WTC11 (cell line): ENCODE measurements at regions not wholly inside any gene's neighbourhood (a gene's known extent, or its start where the extent isn't known, plus 50 kb on each side); places are given as distances from the start of the nearest gene placed in this dataset.

Source experiments
- ATAC-seq: fragments of 200-7000 bp; cut with Tn5 transposase; 2 replicates; pipeline ENCODE4 v1.10.0; 2021; ENCODE audit warnings: mild to moderate bottlenecking, moderate library complexity
- CTCF ChIA-PET: fragments of 300-600 bp; sonication (Branson Sonifier 250); formaldehyde crosslinking; loops from one replicate; lab custom pipeline; 2021; ENCODE audit warnings: antibody characterized with exemption; lab: Charles Lee
- POLR2A ChIA-PET: fragments of 350-600 bp; sonication (Branson Sonifier 250); formaldehyde crosslinking; loops from one replicate; lab custom pipeline; 2021; ENCODE audit warnings: antibody characterized with exemption; lab: Charles Lee
- DNase-seq: peaks from one replicate; pipeline ENCODE4 v3.0.0; 2021; ENCODE audit warnings: low spot score
- H3K27ac Mint-ChIP-seq: 2 replicates; pipeline ENCODE4 v1.8.0; 2021; ENCODE audit warnings: mixed read lengths
- H3K27me3 Mint-ChIP-seq: 2 replicates; pipeline ENCODE4 v1.8.0; 2021; ENCODE audit warnings: low read depth, mild to moderate bottlenecking, moderate library complexity, mixed read lengths
- H3K36me3 Mint-ChIP-seq: 2 replicates; pipeline ENCODE4 v1.8.0; 2021; ENCODE audit warnings: mixed read lengths
- H3K4me1 Mint-ChIP-seq: 2 replicates; pipeline ENCODE4 v1.8.0; 2022; ENCODE audit warnings: mixed read lengths
- H3K4me3 Mint-ChIP-seq: 2 replicates; pipeline ENCODE4 v1.8.0; 2021; ENCODE audit warnings: mild to moderate bottlenecking, moderate library complexity, mixed read lengths
- H3K9me3 Mint-ChIP-seq: 2 replicates; pipeline ENCODE4 v1.8.0; 2021; ENCODE audit warnings: mixed read lengths
- CREB1 ChIP-seq: sonication (generic); formaldehyde crosslinking; IDR thresholded peaks from 2 replicates; pipeline ENCODE4 v1.8.0; 2023; ENCODE audit warnings: mild to moderate bottlenecking, missing genetic modification reagents
- EMX1 ChIP-seq: fragments of 250-450 bp; sonication (Bioruptor Pico); IDR thresholded peaks from 2 replicates; pipeline ENCODE4 v1.8.0; 2021; ENCODE audit warnings: mild to moderate bottlenecking
- JUN ChIP-seq: sonication (generic); formaldehyde crosslinking; IDR thresholded peaks from 2 replicates; pipeline ENCODE4 v1.8.0; 2023; ENCODE audit warnings: mild to moderate bottlenecking, missing genetic modification reagents
- NFATC4 ChIP-seq: fragments of 250-450 bp; sonication (Bioruptor Pico); IDR thresholded peaks from 2 replicates; pipeline ENCODE4 v1.9.0; 2021; ENCODE audit warnings: mild to moderate bottlenecking
- RORB ChIP-seq: fragments of 250-450 bp; sonication (Bioruptor Pico); IDR thresholded peaks from 2 replicates; pipeline ENCODE4 v1.9.0; 2021; ENCODE audit warnings: mild to moderate bottlenecking
- SMAD3 ChIP-seq: sonication (generic); formaldehyde crosslinking; IDR thresholded peaks from 2 replicates; pipeline ENCODE4 v1.8.0; 2022; ENCODE audit warnings: missing genetic modification reagents, mild to moderate bottlenecking, borderline replicate concordance
- ZBTB21 ChIP-seq: sonication (generic); formaldehyde crosslinking; IDR thresholded peaks from 2 replicates; pipeline ENCODE4 v1.8.1; 2023; ENCODE audit warnings: mild to moderate bottlenecking, missing genetic modification reagents, borderline replicate concordance
- ZNF121 ChIP-seq: sonication (generic); formaldehyde crosslinking; IDR thresholded peaks from 2 replicates; pipeline ENCODE4 v1.8.0; 2023; ENCODE audit warnings: missing genetic modification reagents
- ZNF396 ChIP-seq: fragments of 250-450 bp; sonication (Bioruptor Pico); IDR thresholded peaks from 2 replicates; pipeline ENCODE4 v1.8.0; 2021; ENCODE audit warnings: mild to moderate bottlenecking, moderate library complexity, borderline replicate concordance
- TF ChIP-seq, protein P1 (sequence below): sonication (generic); formaldehyde crosslinking; IDR thresholded peaks from 2 replicates; pipeline ENCODE4 v1.8.1; 2022; ENCODE audit warnings: mild to moderate bottlenecking, missing genetic modification reagents, moderate library complexity, borderline replicate concordance
- TF ChIP-seq, protein P2 (sequence below): fragments of 250-450 bp; sonication (Bioruptor Pico); IDR thresholded peaks from 2 replicates; pipeline ENCODE4 v1.9.0; 2021; ENCODE audit warnings: mild to moderate bottlenecking
- TF ChIP-seq, protein P3 (sequence below): sonication (generic); formaldehyde crosslinking; IDR thresholded peaks from 2 replicates; pipeline ENCODE4 v1.8.0; 2022; ENCODE audit warnings: mild to moderate bottlenecking, missing genetic modification reagents
- TF ChIP-seq, protein P4 (sequence below): sonication (generic); formaldehyde crosslinking; IDR thresholded peaks from 2 replicates; pipeline ENCODE4 v1.8.1; 2022; ENCODE audit warnings: low read depth, mild to moderate bottlenecking, moderate library complexity, missing genetic modification reagents, borderline replicate concordance
- TF ChIP-seq, protein P5 (sequence below): sonication (generic); formaldehyde crosslinking; IDR thresholded peaks from 2 replicates; pipeline ENCODE4 v1.8.1; 2023; ENCODE audit warnings: mild to moderate bottlenecking, missing genetic modification reagents
- TF ChIP-seq, protein P6 (sequence below): fragments of 250-450 bp; sonication (Bioruptor Pico); IDR thresholded peaks from 2 replicates; pipeline ENCODE4 v1.9.0; 2021; ENCODE audit warnings: mild to moderate bottlenecking
- TF ChIP-seq, protein P7 (sequence below): fragments of 200-600 bp; IDR thresholded peaks from 2 replicates; pipeline ENCODE4 v1.8.0; 2022; ENCODE audit warnings: antibody characterized with exemption

DNA sequence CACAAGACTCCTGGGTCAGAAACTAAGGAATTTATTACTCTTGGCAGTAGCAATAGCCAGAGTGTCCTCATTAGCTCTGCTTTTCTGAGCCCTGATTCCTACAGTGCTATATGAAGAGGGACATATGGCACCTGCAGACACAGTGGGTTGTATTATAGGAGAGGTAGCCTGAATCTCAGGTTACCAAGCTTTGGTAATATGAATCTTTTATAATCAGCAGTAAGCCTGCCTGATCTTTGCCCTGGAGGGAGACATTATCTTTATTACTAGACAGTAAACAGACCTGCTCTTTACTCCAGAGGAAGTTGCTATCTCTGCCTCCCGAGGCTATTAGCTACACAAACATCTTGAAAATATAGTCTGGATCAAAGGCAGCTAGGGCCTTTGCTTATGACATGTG lies 62.5 kb upstream of the HOPX start (continued):
- TF ChIP-seq, protein P1, sequence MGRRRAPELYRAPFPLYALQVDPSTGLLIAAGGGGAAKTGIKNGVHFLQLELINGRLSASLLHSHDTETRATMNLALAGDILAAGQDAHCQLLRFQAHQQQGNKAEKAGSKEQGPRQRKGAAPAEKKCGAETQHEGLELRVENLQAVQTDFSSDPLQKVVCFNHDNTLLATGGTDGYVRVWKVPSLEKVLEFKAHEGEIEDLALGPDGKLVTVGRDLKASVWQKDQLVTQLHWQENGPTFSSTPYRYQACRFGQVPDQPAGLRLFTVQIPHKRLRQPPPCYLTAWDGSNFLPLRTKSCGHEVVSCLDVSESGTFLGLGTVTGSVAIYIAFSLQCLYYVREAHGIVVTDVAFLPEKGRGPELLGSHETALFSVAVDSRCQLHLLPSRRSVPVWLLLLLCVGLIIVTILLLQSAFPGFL = no peak
- TF ChIP-seq, protein P2, sequence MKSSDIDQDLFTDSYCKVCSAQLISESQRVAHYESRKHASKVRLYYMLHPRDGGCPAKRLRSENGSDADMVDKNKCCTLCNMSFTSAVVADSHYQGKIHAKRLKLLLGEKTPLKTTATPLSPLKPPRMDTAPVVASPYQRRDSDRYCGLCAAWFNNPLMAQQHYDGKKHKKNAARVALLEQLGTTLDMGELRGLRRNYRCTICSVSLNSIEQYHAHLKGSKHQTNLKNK (CRISPR knock-in tag) = no peak
- TF ChIP-seq, protein P3, sequence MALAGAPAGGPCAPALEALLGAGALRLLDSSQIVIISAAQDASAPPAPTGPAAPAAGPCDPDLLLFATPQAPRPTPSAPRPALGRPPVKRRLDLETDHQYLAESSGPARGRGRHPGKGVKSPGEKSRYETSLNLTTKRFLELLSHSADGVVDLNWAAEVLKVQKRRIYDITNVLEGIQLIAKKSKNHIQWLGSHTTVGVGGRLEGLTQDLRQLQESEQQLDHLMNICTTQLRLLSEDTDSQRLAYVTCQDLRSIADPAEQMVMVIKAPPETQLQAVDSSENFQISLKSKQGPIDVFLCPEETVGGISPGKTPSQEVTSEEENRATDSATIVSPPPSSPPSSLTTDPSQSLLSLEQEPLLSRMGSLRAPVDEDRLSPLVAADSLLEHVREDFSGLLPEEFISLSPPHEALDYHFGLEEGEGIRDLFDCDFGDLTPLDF (CRISPR knock-in tag) = no peak
- TF ChIP-seq, protein P4, sequence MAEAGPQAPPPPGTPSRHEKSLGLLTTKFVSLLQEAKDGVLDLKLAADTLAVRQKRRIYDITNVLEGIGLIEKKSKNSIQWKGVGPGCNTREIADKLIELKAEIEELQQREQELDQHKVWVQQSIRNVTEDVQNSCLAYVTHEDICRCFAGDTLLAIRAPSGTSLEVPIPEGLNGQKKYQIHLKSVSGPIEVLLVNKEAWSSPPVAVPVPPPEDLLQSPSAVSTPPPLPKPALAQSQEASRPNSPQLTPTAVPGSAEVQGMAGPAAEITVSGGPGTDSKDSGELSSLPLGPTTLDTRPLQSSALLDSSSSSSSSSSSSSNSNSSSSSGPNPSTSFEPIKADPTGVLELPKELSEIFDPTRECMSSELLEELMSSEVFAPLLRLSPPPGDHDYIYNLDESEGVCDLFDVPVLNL = no peak
- TF ChIP-seq, protein P5, sequence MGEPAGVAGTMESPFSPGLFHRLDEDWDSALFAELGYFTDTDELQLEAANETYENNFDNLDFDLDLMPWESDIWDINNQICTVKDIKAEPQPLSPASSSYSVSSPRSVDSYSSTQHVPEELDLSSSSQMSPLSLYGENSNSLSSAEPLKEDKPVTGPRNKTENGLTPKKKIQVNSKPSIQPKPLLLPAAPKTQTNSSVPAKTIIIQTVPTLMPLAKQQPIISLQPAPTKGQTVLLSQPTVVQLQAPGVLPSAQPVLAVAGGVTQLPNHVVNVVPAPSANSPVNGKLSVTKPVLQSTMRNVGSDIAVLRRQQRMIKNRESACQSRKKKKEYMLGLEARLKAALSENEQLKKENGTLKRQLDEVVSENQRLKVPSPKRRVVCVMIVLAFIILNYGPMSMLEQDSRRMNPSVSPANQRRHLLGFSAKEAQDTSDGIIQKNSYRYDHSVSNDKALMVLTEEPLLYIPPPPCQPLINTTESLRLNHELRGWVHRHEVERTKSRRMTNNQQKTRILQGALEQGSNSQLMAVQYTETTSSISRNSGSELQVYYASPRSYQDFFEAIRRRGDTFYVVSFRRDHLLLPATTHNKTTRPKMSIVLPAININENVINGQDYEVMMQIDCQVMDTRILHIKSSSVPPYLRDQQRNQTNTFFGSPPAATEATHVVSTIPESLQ = no peak
- TF ChIP-seq EMX1 (CRISPR knock-in tag) (no peak), JUN (CRISPR knock-in tag) (no peak)
- TF ChIP-seq, all 79 proteins: peak for 0

DNA sequence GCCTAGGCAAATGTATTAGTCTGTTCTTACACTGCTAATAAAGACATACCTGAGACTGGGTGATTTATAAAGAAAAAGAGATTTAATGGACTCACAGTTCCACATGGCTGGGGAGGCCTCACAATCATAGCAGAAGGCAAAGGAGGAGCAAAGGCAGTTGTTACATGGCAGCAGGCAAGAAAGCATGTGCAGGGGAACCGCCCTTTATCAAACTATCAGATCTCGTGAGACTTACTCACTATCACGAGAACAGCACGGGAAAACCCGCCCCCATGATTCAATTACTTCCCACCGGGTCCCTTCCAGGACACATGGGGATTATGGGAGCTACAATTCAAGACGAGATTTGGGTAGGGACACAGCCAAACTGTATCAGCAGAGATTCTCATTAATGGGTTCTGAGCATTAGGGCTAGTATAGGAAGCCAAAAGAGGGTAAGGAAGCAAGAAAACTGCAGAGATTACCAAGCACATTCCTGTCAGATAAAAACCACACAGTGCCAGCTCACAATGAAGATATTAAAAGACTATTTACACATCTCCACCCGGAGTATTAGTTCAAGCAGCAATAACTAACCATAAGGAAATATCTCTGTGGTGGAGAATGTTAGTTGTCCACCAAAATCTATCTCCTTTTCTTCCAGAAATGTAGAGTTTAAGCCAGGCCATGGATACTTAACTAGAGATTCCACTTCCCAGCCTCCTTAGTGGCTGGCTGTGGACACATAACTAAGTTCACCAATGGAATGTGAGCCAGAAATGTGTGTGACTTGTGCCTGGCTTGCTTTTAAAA lies 61.2 kb upstream of the HOPX start:
- DNase-seq (no peak), ATAC-seq (no peak)
- Mint-ChIP-seq H3K36me3 (no peaks in the 10 kb centered on the region), H3K4me1 (no peaks in the 10 kb centered on the region), H3K27me3 (no peaks in the 10 kb centered on the region), H3K27ac (no peak overlapping the region), H3K9me3 (peaks cover 12% of the 10 kb centered on the region), H3K4me3 (no peak overlapping the region)
- TF ChIP-seq RORB = no peak
- TF ChIP-seq, protein P6, sequence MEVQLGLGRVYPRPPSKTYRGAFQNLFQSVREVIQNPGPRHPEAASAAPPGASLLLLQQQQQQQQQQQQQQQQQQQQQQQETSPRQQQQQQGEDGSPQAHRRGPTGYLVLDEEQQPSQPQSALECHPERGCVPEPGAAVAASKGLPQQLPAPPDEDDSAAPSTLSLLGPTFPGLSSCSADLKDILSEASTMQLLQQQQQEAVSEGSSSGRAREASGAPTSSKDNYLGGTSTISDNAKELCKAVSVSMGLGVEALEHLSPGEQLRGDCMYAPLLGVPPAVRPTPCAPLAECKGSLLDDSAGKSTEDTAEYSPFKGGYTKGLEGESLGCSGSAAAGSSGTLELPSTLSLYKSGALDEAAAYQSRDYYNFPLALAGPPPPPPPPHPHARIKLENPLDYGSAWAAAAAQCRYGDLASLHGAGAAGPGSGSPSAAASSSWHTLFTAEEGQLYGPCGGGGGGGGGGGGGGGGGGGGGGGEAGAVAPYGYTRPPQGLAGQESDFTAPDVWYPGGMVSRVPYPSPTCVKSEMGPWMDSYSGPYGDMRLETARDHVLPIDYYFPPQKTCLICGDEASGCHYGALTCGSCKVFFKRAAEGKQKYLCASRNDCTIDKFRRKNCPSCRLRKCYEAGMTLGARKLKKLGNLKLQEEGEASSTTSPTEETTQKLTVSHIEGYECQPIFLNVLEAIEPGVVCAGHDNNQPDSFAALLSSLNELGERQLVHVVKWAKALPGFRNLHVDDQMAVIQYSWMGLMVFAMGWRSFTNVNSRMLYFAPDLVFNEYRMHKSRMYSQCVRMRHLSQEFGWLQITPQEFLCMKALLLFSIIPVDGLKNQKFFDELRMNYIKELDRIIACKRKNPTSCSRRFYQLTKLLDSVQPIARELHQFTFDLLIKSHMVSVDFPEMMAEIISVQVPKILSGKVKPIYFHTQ (CRISPR knock-in tag) = no peak
- no peak for TF ChIP-seq ZNF396 (CRISPR knock-in tag)
- TF ChIP-seq SMAD3 (CRISPR knock-in tag) = no peak
- TF ChIP-seq, protein P7, sequence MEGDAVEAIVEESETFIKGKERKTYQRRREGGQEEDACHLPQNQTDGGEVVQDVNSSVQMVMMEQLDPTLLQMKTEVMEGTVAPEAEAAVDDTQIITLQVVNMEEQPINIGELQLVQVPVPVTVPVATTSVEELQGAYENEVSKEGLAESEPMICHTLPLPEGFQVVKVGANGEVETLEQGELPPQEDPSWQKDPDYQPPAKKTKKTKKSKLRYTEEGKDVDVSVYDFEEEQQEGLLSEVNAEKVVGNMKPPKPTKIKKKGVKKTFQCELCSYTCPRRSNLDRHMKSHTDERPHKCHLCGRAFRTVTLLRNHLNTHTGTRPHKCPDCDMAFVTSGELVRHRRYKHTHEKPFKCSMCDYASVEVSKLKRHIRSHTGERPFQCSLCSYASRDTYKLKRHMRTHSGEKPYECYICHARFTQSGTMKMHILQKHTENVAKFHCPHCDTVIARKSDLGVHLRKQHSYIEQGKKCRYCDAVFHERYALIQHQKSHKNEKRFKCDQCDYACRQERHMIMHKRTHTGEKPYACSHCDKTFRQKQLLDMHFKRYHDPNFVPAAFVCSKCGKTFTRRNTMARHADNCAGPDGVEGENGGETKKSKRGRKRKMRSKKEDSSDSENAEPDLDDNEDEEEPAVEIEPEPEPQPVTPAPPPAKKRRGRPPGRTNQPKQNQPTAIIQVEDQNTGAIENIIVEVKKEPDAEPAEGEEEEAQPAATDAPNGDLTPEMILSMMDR = no peak
- TF ChIP-seq NFATC4 (CRISPR knock-in tag) = no peak
- no peak for TF ChIP-seq ZBTB21 (CRISPR knock-in tag)
- TF ChIP-seq ZNF121 (CRISPR knock-in tag) = no peak
- TF ChIP-seq CREB1 (CRISPR knock-in tag) = no peak
- ChIA-PET CTCF (no interaction called here), POLR2A (no interaction called here)
